VCaP (cell line): ENCODE measurements at regions not wholly inside any gene's neighbourhood (a gene's known extent, or its start where the extent isn't known, plus 50 kb on each side); places are given as distances from the start of the nearest gene placed in this dataset.
"Not testable (repeated sequence)": the region's sequence is repeated elsewhere in the genome, so short reads cannot be mapped to it uniquely, and the experiment has no call there.

Experiments
- H3K27ac ChIP-seq: fragments of 450-650 bp; 2 replicates; pipeline ENCODE4 v1.5.1; 2017
- CTCF ChIP-seq: fragments of 450-650 bp; conservative IDR thresholded peaks from 2 replicates; pipeline ENCODE4 v1.5.1; 2017; ENCODE audit warnings: mild to moderate bottlenecking, moderate library complexity

- no peak overlapping the region for H3K27ac ChIP-seq
- 0 out of 2 replicates have a peak, but pooled peaks have one; percentile 6 for TF ChIP-seq CTCF
Observed at GRCh38 chr17:34024806-34025551, 230.1 kb upstream of the CCL2 start.

- not testable (repeated sequence) for H3K27ac ChIP-seq
Observed at GRCh38 chr17:34030601-34031000, 224.5 kb upstream of the CCL2 start.

GRCh38 chr17:34032305-34032704 is 222.8 kb upstream of the CCL2 start:
- not testable (repeated sequence) for H3K27ac ChIP-seq

- not testable (repeated sequence) for H3K27ac ChIP-seq
Observed at GRCh38 chr17:34038786-34039185, 216.3 kb upstream of the CCL2 start.

- H3K27ac ChIP-seq = not testable (repeated sequence)
Observed at GRCh38 chr17:34039213-34039612, 215.9 kb upstream of the CCL2 start.

- H3K27ac ChIP-seq = not testable (repeated sequence)
Observed at GRCh38 chr17:34039759-34040555, 215.1 kb upstream of the CCL2 start.

GRCh38 chr17:34045990-34046389 is 209.1 kb upstream of the CCL2 start:
- no peak overlapping the region for H3K27ac ChIP-seq
- TF ChIP-seq CTCF = no peak

- no peak overlapping the region for H3K27ac ChIP-seq
- TF ChIP-seq CTCF = no peak
Observed at GRCh38 chr17:34051046-34051445, 204.0 kb upstream of the CCL2 start.

- TF ChIP-seq CTCF = no peak
- no peak overlapping the region for H3K27ac ChIP-seq
Observed at GRCh38 chr17:34054495-34054894, 200.6 kb upstream of the CCL2 start.

GRCh38 chr17:34055606-34056005 is 199.5 kb upstream of the CCL2 start:
- H3K27ac ChIP-seq = no peak overlapping the region
- TF ChIP-seq CTCF = no peak
